GM21447 (cell line): ENCODE measurements at regions not wholly inside any gene's neighbourhood (a gene's known extent, or its start where the extent isn't known, plus 50 kb on each side); places are given as distances from the start of the nearest gene placed in this dataset.

Source experiments
- ATAC-seq: cut with Tn5 transposase; IDR thresholded peaks from one replicate; pipeline ENCODE4 v1.9.1; 2021; ENCODE audit not compliant: unreplicated experiment

DNA sequence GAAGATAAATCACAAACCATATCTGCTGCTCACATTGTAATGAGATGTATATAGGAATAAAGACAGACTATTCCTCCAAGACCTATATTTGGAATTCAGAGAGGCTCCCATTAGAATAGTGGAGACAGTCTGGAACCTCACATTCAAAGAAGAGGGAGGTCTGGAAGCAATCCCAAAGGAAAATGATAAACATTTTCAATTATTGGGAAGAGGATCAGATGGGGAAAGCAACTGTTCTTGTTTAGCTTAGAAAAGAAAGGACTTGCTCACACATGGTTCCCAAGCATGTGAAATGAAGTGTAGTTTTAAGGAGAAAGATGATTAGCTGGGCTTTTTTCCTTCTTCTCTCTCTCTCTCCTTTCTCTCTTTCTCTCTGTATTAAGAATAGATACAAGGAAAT is 193.0 kb upstream of the LMNTD1 start:
- no peak for ATAC-seq

GRCh38 chr12:25752710-25753309 is 199.7 kb upstream of the LMNTD1 start:
- no peak for ATAC-seq

GRCh38 chr12:25755136-25755970 is 202.3 kb upstream of the LMNTD1 start:
- no peak for ATAC-seq

- ATAC-seq: no peak
Measured at GRCh38 chr12:25755971-25756260, 202.6 kb upstream of the RASSF8 start.

DNA sequence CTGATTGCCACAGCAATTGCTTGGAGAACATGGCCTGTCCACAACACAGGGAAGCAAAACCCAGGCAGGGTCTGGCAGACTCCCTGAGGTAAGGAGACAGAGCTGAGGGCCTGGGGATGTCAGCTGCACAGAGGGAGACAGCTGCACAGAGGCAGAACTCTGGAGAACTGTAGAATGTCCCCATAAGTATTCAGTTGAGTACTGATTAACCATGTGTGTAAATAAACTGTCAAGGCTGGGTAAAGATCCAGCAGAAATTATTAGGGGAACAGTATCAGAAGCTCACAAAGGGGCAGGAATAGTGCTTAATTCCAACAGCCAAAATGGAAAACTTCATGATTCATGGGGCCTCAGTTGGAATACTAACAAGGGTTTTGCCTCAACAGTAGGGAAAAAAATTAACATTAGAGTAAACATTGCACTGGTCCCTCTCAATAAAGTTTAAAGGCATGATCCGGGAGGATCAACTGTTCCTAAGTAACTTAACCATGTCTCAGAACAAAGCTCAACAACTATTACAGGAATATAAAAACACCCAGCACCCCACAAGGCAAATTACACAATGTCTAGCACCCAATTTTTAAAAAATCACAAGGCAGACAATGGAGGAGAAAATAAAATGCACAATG is 201.3 kb upstream of the RASSF8 start:
- no peak for ATAC-seq

DNA sequence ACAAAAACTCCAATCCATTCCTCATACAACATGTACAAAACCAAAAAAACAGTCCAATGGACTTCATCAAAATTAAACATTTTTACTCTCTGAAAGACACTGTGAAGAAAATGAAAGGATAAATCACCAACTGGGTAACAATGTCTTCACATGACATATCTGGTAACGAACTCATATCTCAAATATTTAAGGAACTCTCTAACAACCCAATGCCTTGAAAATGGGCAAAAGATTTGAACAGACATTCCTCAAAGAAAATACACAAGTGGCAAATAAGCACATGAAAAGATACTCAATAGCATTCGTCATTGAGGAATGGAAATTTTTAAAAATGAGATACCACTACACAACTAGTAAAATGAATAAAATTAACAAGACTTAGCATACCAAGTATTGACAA is 198.7 kb upstream of the RASSF8 start:
- ATAC-seq: no peak

DNA sequence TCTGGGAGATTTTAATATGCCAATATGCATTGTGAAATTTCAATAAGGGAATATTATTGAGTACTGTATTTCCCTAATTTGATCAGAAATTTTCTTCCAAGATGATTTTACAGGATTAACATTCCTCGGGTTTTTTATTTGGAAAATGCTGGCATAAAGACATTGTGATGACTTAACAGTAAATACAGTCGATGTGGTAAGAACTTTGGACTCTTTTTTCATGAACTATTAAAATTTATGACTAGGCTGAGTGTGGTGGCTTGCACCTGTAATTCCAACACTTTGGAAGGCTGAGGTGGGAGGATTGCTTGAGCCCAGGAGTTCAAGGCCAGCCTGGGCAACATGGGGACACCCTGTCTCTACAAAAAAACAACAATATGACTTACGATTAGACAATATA is 197.1 kb upstream of the RASSF8 start:
- no peak for ATAC-seq

GRCh38 chr12:25764409-25764808 is 194.1 kb upstream of the RASSF8 start:
- no peak for ATAC-seq

- no peak for ATAC-seq
Measured at GRCh38 chr12:25764892-25765291, 193.6 kb upstream of the RASSF8 start.

GRCh38 chr12:25767606-25768005 is 190.9 kb upstream of the RASSF8 start:
- no peak for ATAC-seq

- ATAC-seq: no peak
Measured at GRCh38 chr12:25768151-25768550, 190.3 kb upstream of the RASSF8 start.

DNA sequence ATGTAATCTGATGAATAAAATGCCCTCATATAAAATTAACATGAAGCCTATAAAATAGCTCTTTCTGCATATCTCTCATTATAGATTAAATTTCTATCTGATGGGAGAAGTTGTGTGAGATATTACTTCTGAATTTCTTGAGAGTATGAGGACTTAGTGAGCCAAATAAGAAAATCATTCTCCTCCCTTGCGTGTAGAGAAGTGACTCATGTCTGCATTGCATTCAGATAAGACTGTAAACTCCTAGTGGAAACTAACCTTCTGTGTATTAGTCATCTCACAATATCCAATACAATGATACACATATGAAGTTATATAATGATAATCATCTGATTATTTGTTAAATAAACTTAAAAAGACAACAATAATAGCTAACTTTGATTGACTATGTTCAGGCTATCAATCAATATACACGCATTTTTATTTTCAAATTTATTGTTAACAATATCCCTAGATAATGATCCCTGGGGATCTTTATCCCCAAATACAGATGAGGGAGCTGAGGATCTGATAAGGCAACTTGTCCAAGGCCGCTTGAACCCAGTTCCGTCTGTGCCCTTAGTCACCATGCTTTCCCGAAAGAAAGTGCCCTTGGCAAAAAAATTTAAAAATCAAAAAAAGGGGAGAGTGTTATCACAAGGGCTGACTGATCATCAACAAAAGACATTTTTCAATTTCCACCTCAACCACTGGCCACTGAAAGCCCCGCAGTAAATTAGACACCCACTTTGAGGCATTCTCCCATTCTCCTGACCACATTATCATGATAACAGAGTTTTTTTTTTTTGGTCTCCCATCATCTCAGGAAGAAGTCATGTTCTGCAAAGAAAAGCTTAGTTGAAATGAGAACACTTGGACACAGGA is 189.2 kb upstream of the RASSF8 start:
- ATAC-seq: no peak

GRCh38 chr12:25771041-25771440 is 187.4 kb upstream of the RASSF8 start:
- ATAC-seq: no peak

DNA sequence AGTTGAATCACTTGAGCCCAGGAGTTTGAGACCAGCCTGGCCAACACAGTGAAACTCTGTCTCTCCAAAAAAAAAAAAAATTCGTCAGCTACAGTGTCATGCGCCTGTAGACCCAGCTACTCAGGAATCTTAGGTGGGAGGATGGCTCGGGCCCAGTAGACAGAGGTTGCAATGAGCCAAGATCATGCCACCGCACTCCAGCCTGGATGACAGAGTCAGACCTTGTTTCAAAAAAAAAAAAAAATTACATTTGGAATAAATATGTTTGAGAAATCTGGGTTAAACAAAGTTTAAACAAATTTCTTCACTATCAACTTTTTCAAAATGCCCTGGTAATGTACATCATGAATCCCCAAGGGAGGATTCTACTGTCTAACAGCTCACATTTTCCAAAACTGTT is 187.0 kb upstream of the RASSF8 start:
- no peak for ATAC-seq

- no peak for ATAC-seq
Measured at GRCh38 chr12:25775968-25776367, 182.5 kb upstream of the RASSF8 start.

GRCh38 chr12:25780771-25781170 is 177.7 kb upstream of the RASSF8 start:
- no peak for ATAC-seq

- no peak for ATAC-seq
Measured at GRCh38 chr12:25781232-25781631, 177.2 kb upstream of the RASSF8 start.

GRCh38 chr12:25783566-25783965 is 174.9 kb upstream of the RASSF8 start:
- ATAC-seq: no peak

- no peak for ATAC-seq
Measured at GRCh38 chr12:25784669-25785068, 173.8 kb upstream of the RASSF8 start.

- ATAC-seq: no peak
Measured at GRCh38 chr12:25785134-25785533, 173.3 kb upstream of the RASSF8 start.

GRCh38 chr12:25787701-25788100 is 170.8 kb upstream of the RASSF8 start:
- no peak for ATAC-seq
